GM23248 (cell line): ENCODE measurements at regions not wholly inside any gene's neighbourhood (a gene's known extent, or its start where the extent isn't known, plus 50 kb on each side); places are given as distances from the start of the nearest gene placed in this dataset.
"Not testable (repeated sequence)": the region's sequence is repeated elsewhere in the genome, so short reads cannot be mapped to it uniquely, and the experiment has no call there.

Experiments
- DNase-seq: peaks from one replicate; pipeline ENCODE4 v3.0.0-alpha.2; 2015
- H2AFZ ChIP-seq: fragments of 200-600 bp; sonication (generic); 2 replicates; pipeline ENCODE4 v1.6.1; 2016; ENCODE audit warnings: antibody characterized with exemption
- H3F3A ChIP-seq: fragments of 200-600 bp; sonication (generic); 2 replicates; pipeline ENCODE4 v1.6.1; 2016; ENCODE audit warnings: mild to moderate bottlenecking, antibody characterized with exemption, mixed run types; ENCODE audit not compliant: insufficient read depth
- H3K27ac ChIP-seq: fragments of 200-600 bp; sonication (generic); 2 replicates; pipeline ENCODE4 v1.5.1; 2016; ENCODE audit warnings: mild to moderate bottlenecking
- H3K27me3 ChIP-seq: fragments of 200-600 bp; sonication (generic); replicated peaks from 2 replicates; pipeline ENCODE4 v1.6.1; 2016; ENCODE audit warnings: mild to moderate bottlenecking; ENCODE audit not compliant: insufficient read depth
- H3K36me3 ChIP-seq: fragments of 200-600 bp; sonication (generic); 2 replicates; pipeline ENCODE4 v1.6.1; 2016; ENCODE audit warnings: low read depth, mild to moderate bottlenecking
- H3K4me1 ChIP-seq: fragments of 200-600 bp; sonication (generic); 2 replicates; pipeline ENCODE4 v1.6.1; 2016; ENCODE audit warnings: mild to moderate bottlenecking; ENCODE audit not compliant: insufficient read depth
- H3K4me2 ChIP-seq: fragments of 200-600 bp; sonication (generic); one replicate; pipeline ENCODE4 v1.6.1; 2016; ENCODE audit warnings: mild to moderate bottlenecking; ENCODE audit not compliant: unreplicated experiment
- H3K4me3 ChIP-seq: fragments of 200-600 bp; sonication (generic); 2 replicates; pipeline ENCODE4 v1.5.1; 2016; ENCODE audit warnings: mild to moderate bottlenecking
- H3K79me2 ChIP-seq: fragments of 200-600 bp; sonication (generic); 2 replicates; pipeline ENCODE4 v1.6.1; 2016; ENCODE audit warnings: mild to moderate bottlenecking; ENCODE audit not compliant: insufficient read depth
- H3K9ac ChIP-seq: fragments of 200-600 bp; sonication (generic); 2 replicates; pipeline ENCODE4 v1.6.1; 2016; ENCODE audit warnings: mild to moderate bottlenecking
- H3K9me2 ChIP-seq: fragments of 200-600 bp; sonication (generic); 2 replicates; pipeline ENCODE4 v1.6.1; 2016; ENCODE audit warnings: mixed run types, mild to moderate bottlenecking, moderate library complexity; ENCODE audit not compliant: insufficient read depth
- H3K9me3 ChIP-seq: fragments of 200-600 bp; sonication (generic); one replicate; pipeline ENCODE4 v1.6.1; 2017; ENCODE audit warnings: low read depth
- H4K20me1 ChIP-seq: fragments of 200-600 bp; sonication (generic); 2 replicates; pipeline ENCODE4 v1.6.0; 2016; ENCODE audit not compliant: insufficient read depth
- EZH2 ChIP-seq: fragments of 200-600 bp; sonication (generic); IDR thresholded peaks from 2 replicates; pipeline ENCODE4 v1.6.1; 2018; ENCODE audit warnings: antibody characterized with exemption, mild to moderate bottlenecking; ENCODE audit not compliant: insufficient read depth, poor library complexity, severe bottlenecking
- EZH2phosphoT487 ChIP-seq: fragments of 200-600 bp; sonication (generic); IDR thresholded peaks from 2 replicates; pipeline ENCODE4 v1.6.1; 2018; ENCODE audit warnings: antibody characterized with exemption, moderate library complexity, mild to moderate bottlenecking, low read depth; ENCODE audit not compliant: insufficient read depth
- WGBS, 2 experiments: methylation state at CpG; one replicate each; pipeline ENCODE4 v1.1.6; 2015 to 2017; ENCODE audit warnings: low lambda C conversion rate in 2 of 2, low coverage in 1 of 2; ENCODE audit errors: missing lambda C conversion rate in 2 of 2; 5-methylcytosine and 5-hydroxymethylcytosine counted together
- in situ Hi-C: fragments of 300-500 bp; cut with MboI; formaldehyde crosslinking; loops from 2 replicates; pipeline ENCODE4 v1.15.0; 2020

DNA sequence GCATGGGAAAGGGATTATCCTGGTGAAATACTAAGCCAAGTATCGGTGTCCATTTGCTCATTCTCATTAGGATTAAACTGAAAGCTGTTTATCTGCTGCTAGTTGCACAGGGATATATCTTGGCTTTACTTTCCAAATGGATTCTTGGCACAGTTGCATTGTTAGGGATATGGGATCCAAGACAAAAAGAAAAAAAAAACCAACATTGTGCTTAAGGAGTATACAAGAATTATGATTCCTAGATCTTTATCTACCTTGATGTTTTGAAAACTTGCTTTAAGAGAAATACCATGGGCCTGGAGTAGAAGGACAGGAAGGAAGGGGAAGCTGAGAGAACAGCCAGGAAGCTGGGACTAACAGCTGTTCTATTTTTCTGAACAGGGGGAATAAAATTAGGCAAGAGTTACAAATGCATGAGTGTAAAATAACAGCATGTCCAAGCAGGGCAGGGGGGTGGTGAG lies 107.6 kb downstream of the ATXN3L start:
- WGBS, 2 experiments: 25 to 38% methylated on average over 1 of the region's 1 CpG
- Histone ChIP-seq H3K9ac (no peak overlapping the region), H3K4me3 (no peak overlapping the region)

DNA sequence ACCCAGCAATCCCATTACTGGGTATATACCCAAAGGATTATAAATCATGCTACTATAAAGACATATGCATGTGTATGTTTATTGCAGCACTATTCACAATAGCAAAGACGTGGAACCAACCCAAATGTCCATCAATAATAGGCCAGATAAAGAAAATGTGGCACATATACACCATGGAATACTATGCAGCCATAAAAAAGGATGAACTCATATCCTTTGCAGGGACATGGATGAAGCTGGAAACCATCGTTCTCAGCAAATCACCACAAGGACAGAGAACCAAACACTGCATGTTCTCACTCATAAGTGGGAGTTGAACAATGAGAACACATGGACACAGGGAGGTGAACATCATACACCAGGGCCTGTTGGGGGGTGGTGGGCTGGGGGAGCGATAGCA lies 109.7 kb downstream of the ATXN3L start:
- H3K27ac ChIP-seq, H3K27me3 ChIP-seq, H3F3A ChIP-seq, H3K9me3 ChIP-seq, in situ Hi-C loops, H3K9me2 ChIP-seq, H3K79me2 ChIP-seq, H3K4me1 ChIP-seq, H3K36me3 ChIP-seq, H3K9ac ChIP-seq, H4K20me1 ChIP-seq, H3K4me2 ChIP-seq, H3K4me3 ChIP-seq, DNase-seq, H2AFZ ChIP-seq: not testable (repeated sequence)
- WGBS, 2 experiments: 83 to 92% methylated on average over 3 of the region's 3 CpGs

More for the DNA sequence above, 107.6 kb downstream of the ATXN3L start:
- Histone ChIP-seq H3K79me2 (no peaks in the 10 kb centered on the region), H3K9me3 (no peaks in the 10 kb centered on the region), H2AFZ (peak overlapping the region; percentile 33; the same call in 1 of the 2 replicates), H3K4me2 (peak overlapping the region; percentile 1), H3K27ac (no peak overlapping the region), H3K9me2 (no peaks in the 10 kb centered on the region), H3K27me3 (no peaks in the 10 kb centered on the region), H3K4me1 (peaks cover 18% of the 10 kb centered on the region), H3K36me3 (no peaks in the 10 kb centered on the region), H4K20me1 (no peaks in the 10 kb centered on the region), H3F3A (no peaks in the 10 kb centered on the region)
- in situ Hi-C loops: no loop called here
- no peak for DNase-seq
- TF ChIP-seq EZH2 (no peak), EZH2phosphoT487 (no peak)

DNA sequence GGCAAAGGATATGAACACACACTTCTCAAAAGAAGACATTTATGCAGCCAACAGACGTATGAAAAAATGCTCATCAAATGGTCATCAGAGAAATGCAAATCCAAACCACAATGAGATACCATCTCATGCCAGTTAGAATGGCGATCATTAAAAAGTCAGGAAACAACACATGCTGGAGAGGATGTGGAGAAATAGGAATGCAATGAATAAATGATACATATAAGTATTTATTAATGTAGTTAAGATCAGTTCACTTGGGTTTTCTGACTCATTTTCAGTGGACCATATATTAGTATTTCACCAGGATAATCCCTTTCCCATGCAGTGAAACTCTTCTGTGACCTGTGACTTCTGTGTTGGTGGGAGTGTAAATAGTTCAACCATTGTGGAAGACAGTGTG lies 110.1 kb downstream of the ATXN3L start:
- H2AFZ ChIP-seq, H3K27me3 ChIP-seq, H3K79me2 ChIP-seq, H4K20me1 ChIP-seq, H3K36me3 ChIP-seq, in situ Hi-C loops, H3K4me1 ChIP-seq, H3F3A ChIP-seq, H3K9ac ChIP-seq, H3K9me3 ChIP-seq, H3K9me2 ChIP-seq, H3K4me3 ChIP-seq, H3K27ac ChIP-seq, H3K4me2 ChIP-seq: not testable (repeated sequence)
- peak; percentile 24 for DNase-seq
- WGBS, 2 experiments: 28 to 47% methylated on average over 2 of the region's 2 CpGs

DNA sequence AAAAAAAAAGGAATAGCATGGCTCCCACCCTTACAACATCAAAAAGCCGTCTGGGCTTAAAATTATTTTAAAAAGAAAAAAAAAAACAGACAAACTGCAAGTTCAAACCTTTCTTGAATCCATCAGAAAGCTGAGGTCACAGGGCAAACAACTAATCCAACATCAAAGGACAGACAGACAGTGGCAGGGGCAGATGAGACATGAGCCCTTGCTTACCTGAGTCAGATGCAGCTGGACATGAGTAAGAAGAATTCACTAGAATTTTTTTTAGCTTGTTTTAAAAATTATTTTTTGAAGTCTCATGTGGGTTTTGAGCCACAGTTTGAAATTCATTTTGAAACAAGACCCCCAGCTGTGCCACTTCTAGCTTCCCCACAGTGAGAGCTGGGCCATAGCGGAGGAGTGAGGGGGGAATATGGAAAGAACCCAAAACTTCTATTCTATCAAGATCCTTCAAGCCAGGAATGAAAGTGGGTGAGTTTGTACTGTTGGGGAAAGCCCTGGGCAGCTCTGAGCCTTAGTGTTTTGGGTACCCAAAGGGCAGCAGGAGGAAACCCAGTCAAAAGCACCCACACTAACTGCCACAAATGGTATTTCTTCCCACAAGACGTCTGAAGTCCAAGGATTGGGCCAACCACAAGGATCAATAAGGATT lies 111.4 kb downstream of the ATXN3L start:
- no peak overlapping the region for H3K4me2 ChIP-seq
- no peak overlapping the region for H2AFZ ChIP-seq

DNA sequence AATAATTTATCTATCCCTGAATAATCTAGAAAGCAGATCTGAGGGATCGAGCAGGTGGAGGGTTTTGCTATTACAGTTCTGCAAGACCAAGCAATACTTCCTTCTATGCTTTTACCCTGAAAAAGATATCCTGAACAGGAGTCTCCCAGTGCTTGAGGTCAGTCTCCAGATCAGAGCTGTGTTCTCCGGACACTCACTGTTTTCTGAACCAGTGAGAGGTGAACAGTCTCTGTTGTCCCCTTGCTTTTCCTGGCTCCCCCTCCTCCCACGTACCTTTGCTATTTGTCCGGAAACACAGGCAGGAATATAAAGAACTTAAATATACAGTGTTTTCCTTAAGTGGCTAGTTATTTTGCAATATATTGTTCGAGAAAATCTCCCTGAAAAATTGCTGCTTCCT lies 116.6 kb downstream of the ATXN3L start:
- Histone ChIP-seq H3F3A (no peaks in the 10 kb centered on the region), H3K9me2 (no peaks in the 10 kb centered on the region), H3K79me2 (no peaks in the 10 kb centered on the region), H3K4me2 (no peak overlapping the region), H3K9me3 (no peaks in the 10 kb centered on the region), H3K4me3 (no peak overlapping the region), H3K27ac (no peak overlapping the region), H3K36me3 (no peaks in the 10 kb centered on the region), H2AFZ (no peak overlapping the region), H4K20me1 (no peaks in the 10 kb centered on the region), H3K4me1 (no peaks in the 10 kb centered on the region), H3K9ac (no peak overlapping the region), H3K27me3 (no peaks in the 10 kb centered on the region)
- no peak for TF ChIP-seq EZH2phosphoT487
- no peak for TF ChIP-seq EZH2
- in situ Hi-C loops: no loop called here
- 91 to 94% methylated on average over 5 of the region's 5 CpGs for WGBS, 2 experiments
- DNase-seq: no peak

More for the DNA sequence above, 111.4 kb downstream of the ATXN3L start:
- DNase-seq: no peak
- H3K9ac ChIP-seq: no peak overlapping the region
- H3K9me3 ChIP-seq: no peaks in the 10 kb centered on the region
- no peaks in the 10 kb centered on the region for H4K20me1 ChIP-seq
- in situ Hi-C loops: no loop called here
- no peaks in the 10 kb centered on the region for H3K36me3 ChIP-seq
- no peaks in the 10 kb centered on the region for H3F3A ChIP-seq
- H3K27ac ChIP-seq: no peak overlapping the region
- peaks cover 9% of the 10 kb centered on the region; the same call in 1 of the 2 replicates for H3K4me1 ChIP-seq
- no peaks in the 10 kb centered on the region for H3K79me2 ChIP-seq
- no peak for TF ChIP-seq EZH2
- no peak for TF ChIP-seq EZH2phosphoT487
- H3K4me3 ChIP-seq: no peak overlapping the region
- H3K27me3 ChIP-seq: no peaks in the 10 kb centered on the region
- WGBS, 2 experiments: 88 to 92% methylated on average over 3 of the region's 3 CpGs
- H3K9me2 ChIP-seq: no peaks in the 10 kb centered on the region
